SW 1271 (cell line): ENCODE measurements at regions not wholly inside any gene's neighbourhood (a gene's known extent, or its start where the extent isn't known, plus 50 kb on each side); places are given as distances from the start of the nearest gene placed in this dataset.

Experiments used
- DNase-seq, 2 experiments: peaks; one replicate each; lab custom pipeline; 2025; lab: John Stamatoyannopoulos, UW

GRCh38 chr3:110810356-110810755 lies 261.3 kb upstream of the NECTIN3 start:
- DNase-seq, result no peak

- no peak for DNase-seq
These were observed 260.6 kb upstream of the NECTIN3 start for GRCh38 chr3:110811050-110811449.

GRCh38 chr3:110813541-110813940 lies 258.1 kb upstream of the NECTIN3 start:
- DNase-seq, result no peak

DNA sequence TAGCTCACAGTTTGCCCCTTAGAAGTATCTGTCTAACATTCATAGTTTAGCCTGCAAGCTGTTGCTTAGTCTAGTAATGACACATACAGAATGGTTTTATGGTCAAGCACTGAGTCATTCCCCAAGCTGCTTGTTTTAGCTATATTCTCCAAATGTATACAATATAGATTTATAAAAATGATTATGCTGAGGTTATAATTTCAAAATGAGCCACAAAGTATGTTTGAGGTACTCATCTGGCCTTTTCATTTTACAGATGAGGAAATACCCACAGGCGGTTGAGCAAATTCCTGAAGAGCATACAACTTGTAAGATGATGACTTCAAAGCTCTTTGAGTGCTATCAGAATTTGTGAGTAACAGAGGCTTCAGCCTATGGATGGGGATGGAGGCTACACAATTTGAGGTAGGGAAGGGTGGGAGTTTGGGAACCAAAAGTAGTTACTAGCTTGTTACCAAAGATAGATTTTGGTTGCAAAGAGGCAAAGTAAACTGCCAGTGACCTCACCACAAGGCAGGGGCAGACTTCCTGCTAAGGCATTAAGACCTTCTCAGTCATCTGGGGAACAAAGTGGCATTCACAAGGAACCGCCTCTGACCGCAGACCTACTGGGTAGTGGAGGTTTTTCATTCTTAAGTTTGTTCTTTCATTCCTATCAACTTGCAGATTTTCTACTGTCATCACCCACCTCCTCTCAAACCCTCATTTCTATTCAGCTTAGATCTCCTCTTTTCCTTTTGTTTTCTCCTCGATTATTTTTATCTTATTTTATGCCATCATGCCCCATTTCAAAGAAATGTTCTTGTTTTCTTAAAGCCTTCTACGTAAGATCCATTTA lies 257.2 kb upstream of the NECTIN3 start:
- peak; percentile 55 to 86 for DNase-seq

DNA sequence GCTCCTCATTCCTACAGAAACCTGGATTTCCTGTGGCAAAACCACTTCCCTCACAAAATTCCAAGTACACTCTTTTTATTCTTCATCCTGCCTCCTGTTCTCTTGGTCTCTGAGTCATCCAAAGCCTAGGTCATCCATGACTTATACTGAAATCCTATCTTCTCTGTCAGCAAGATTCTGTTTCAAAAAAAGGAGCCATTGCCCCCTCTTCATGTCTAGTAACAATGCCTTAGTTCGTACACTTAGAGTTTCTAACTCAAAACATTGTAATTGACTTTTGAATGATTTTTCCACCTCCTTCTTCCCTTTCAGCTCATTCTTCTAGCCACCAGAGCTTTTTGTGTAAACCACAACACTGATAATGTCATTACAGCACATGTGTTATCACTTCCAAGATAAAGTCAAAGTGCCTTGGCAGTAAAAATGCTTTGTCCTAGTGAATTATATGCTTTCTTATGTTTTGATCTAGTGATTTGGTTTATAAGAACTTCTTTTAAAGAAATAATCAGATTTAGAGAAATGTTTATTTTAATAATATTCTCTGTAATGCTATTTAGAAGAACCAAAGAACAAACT lies 256.5 kb upstream of the NECTIN3 start:
- DNase-seq, result peak; percentile 66 to 89

GRCh38 chr3:110816008-110816407 lies 255.6 kb upstream of the NECTIN3 start:
- no peak for DNase-seq

DNA sequence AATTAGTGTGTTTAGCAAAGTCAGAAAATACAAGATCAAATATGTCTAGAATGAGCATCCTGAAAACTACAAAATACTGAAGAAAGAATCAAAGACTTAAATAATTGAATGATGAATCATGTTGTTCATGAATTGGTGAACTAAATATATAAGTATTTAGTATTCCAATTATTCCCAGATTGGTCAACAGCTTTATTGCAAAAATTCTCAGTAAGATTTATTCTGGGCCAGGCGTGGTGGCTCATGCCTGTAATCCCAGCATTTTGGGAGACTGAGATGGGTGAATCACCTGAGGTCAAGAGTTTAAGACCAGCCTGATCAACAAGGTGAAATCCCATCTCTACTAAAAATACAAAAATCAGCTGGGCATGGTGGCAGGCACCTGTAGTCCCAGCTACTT lies 250.0 kb upstream of the NECTIN3 start:
- DNase-seq, result peak in 1 of 2 experiments; percentile 9

DNA sequence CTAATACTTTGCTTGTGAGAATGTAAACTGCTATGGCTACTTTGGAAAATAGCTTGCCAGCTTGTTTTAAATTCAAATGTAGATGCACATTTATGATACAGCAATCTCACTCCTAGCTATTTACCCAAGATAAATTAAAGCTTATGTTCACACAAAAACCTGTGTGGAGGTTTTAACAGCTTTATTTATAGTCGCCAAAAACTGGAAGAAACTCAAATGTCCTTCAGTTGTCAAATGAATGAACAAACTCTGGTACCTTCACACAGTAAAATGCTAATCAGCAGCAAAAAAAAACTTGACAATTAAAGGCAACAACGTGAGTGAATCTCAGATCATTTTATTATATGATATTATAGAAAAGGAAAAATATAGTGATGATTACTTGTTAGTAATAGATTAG lies 248.6 kb upstream of the NECTIN3 start:
- no peak for DNase-seq

DNA sequence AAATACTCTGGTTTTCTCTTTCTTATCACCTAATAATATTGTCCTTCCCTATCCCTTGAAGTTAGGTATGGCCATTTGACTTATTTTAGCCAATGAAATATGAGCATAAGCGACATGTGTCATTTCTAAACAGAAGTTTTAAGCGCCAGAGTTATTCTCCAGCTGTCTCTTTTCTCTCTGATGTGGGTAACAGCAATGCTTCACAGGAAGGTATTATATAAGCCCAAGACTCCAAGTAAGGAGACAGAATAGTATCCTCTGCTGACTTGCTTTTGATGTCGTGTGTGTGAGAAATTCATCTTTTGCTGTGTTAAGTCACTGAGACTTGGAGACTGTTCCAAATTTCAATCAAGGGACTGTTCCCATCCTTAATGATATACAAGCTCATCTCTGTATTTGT lies 224.6 kb upstream of the NECTIN3 start:
- DNase-seq, result no peak

DNA sequence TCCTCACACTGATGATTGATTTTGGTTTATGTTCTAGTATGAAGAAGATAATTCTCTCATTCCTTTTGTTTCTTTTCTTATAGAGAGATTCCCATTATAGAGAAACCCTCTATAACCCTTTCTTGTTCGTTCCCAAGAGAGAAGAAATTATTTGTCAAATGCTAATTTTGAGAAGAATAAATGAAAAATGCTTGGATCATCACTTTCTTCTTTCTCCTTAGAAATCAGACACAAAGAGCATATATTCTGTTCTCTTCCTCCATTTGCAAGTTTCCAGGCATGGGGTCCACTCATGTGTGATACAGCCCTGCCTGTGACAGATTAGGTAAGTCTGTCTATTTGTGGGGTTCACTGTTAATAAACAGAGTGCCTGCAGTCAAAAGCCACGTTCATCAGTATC lies 222.6 kb upstream of the NECTIN3 start:
- no peak for DNase-seq

- no peak for DNase-seq
These were observed 219.9 kb upstream of the NECTIN3 start for GRCh38 chr3:110851736-110852135.

DNA sequence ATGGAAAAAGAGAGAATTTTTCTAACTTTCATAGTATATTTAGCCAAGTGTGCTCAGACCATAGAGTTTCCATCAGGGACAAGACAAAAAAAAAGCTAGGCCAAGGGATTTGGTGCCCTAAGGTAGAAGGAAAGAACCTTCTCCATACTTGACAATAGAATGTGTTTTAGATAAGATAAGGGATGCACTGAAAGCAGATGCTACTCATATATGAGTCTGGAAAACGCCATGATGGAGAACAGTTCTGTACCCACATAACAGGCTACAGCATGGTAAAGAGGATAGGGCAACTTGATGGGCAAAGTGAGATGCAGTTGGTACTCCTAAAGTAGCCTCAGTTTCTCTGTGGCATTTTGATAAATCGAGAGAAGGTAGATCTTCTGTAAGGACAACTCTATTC lies 216.4 kb upstream of the NECTIN3 start:
- DNase-seq, result no peak

DNA sequence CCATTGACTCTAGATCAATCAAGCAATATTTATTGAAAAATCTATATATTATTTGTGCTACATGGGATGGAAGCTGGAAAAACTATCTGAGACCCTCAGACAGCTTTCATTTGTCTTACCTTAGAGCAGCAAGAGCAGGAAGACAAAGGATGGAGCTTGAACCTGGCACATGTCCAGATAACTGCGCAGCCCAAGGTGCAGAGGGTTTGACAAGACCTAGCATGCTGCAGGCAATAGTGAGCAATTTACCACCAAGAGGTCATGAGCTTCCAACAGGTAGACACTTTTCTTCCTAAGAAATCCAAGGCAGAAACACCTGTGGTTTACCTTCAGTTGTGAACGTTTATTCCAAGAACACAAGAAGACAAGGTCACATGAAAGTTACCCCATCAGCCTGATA lies 214.7 kb upstream of the NECTIN3 start:
- no peak for DNase-seq

GRCh38 chr3:110858549-110858948 lies 213.1 kb upstream of the NECTIN3 start:
- DNase-seq, result no peak

DNA sequence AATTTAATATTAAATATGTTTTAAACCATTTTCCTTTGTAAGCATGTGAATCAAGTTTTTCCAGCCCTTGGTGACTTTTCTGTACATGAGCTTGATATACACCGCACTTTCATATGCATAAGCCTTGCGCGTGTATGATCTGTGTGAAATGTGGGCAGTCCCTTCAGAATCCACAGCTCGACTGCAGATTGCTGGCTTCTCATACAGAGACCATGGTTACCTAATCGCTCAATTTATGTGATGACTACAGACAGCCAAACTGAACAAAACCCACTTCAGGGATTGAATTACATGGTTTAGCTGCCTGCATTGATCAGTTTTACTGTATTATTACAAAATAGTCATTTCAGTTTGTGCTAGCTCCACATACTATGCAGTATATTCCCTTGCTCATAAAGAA lies 212.3 kb upstream of the NECTIN3 start:
- DNase-seq, result no peak

DNA sequence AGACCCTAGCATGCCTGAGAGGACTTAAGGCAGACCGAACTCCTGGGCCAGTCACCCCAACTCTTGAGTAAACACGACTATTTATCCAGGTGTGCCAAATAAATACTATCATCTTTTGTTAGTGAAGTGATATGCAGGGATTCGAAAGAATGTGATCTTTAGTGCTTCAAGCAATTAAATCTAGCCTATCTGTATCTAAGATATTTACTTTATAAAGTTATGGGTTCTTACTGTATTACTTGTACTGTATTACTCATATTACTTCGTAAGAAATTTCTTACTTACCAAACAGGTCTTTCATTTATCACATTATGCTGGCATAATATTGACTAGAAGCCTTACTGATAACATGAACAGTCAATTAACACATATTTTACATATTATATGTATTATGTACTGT lies 211.6 kb upstream of the NECTIN3 start:
- DNase-seq, result no peak

DNA sequence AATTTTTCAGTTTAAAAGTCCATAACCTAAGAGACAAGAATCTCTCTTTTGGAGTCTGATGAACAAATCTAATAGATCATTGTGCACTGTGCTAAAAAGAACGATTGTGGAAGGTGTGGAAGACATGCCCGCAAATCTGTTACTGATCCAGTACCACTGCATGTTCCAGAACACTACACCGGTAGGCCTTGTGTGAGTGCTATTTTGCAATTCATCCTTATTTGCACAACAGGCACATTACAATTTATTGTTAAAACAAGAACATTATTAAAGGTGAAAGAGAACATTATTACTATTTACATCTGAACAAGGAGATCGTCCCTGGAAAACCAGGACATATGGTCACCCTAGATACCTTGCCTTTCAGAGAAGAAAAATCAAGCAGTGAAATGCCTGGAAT lies 205.7 kb upstream of the NECTIN3 start:
- no peak for DNase-seq

- no peak for DNase-seq
These were observed 203.5 kb upstream of the NECTIN3 start for GRCh38 chr3:110868106-110868505.

DNA sequence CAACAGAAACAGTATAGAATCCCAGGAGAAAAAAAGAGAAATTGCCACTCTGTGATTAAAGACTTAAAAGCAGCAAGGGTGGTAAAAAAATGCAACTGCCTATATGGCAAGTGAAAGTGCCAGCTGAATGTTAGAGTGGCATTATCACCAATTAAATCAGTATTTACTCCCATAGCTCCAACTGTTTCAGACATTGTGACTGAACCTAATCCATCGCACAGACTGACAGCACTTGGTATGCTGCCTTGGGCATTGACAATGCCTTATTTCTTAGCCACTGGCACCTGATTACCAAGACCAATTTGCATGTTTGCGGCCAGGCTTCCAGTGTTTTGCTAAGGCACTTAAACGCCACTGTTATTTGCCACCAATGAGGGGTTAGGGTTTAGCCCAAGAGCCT lies 201.9 kb upstream of the NECTIN3 start:
- DNase-seq, result no peak

- DNase-seq, result no peak
These were observed 199.7 kb upstream of the NECTIN3 start for GRCh38 chr3:110871869-110872268.

- DNase-seq, result no peak
These were observed 192.9 kb upstream of the NECTIN3 start for GRCh38 chr3:110878692-110879091.

- no peak for DNase-seq
These were observed 190.5 kb upstream of the NECTIN3 start for GRCh38 chr3:110881069-110881468.

GRCh38 chr3:110886222-110886893 lies 185.3 kb upstream of the NECTIN3 start:
- DNase-seq, result no peak
